Astrocyte of the spinal cord (primary cell): ENCODE measurements at regions not wholly inside any gene's neighbourhood (a gene's known extent, or its start where the extent isn't known, plus 50 kb on each side); places are given as distances from the start of the nearest gene placed in this dataset.

Experiments
- DNase-seq: peaks from one replicate; pipeline ENCODE4 v3.0.0; 2011; ENCODE audit warnings: low read depth, low spot score
- H3K4me3 ChIP-seq: 2 replicates; pipeline ENCODE4 v1.5.1; 2011; ENCODE audit warnings: low read depth, mild to moderate bottlenecking, low read length, moderate library complexity
- in situ Hi-C: cut with HindIII; loops from 2 replicates; pipeline ENCODE4 v1.10.0; 2017; ENCODE audit warnings: low sequenced_read_pairs
- TF ChIP-seq, protein P1 (sequence below): IDR thresholded peaks from 2 replicates; pipeline ENCODE4 v1.5.1; 2012; ENCODE audit warnings: low read depth, mild to moderate bottlenecking, low read length, inconsistent platforms

DNA sequence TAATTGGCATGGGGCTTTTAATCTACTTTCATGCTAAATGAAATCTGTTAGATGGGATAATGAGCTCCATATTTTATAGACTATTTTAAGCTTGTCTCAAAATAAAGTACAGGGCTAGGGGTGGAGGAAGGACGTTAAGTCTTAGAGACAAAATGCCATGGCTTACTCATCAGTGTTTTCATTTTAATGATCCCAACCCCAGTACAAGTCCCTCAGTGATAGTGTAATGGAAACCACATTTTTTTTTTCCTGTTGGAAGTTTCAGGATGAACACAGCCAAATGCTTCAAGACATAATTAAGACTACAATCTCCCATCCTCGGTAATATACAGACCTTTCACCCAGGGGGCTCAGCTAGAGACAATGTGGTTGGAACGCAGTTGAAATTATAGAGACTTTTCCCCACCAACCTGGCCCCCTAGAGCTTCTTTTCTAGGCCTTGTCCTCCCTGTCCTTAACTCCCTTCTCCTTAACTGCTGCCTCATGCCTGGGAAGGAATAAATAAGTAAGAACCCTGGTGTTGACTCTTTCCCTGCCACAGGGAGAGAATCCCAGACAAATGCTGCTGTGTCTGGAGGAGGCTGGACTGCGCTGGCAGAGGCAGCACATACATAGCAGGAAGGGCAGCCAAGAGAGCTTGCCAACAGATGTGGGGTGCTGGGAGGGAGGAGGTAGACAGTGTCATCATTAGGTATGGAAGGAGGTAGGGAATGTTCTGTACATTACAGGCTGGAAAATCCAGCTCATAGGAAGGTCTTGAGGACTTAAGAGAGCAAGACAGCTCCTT is 115.4 kb upstream of the ROPN1 start:
- TF ChIP-seq, protein P1, sequence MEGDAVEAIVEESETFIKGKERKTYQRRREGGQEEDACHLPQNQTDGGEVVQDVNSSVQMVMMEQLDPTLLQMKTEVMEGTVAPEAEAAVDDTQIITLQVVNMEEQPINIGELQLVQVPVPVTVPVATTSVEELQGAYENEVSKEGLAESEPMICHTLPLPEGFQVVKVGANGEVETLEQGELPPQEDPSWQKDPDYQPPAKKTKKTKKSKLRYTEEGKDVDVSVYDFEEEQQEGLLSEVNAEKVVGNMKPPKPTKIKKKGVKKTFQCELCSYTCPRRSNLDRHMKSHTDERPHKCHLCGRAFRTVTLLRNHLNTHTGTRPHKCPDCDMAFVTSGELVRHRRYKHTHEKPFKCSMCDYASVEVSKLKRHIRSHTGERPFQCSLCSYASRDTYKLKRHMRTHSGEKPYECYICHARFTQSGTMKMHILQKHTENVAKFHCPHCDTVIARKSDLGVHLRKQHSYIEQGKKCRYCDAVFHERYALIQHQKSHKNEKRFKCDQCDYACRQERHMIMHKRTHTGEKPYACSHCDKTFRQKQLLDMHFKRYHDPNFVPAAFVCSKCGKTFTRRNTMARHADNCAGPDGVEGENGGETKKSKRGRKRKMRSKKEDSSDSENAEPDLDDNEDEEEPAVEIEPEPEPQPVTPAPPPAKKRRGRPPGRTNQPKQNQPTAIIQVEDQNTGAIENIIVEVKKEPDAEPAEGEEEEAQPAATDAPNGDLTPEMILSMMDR, result no peak
- in situ Hi-C loops, result no loop called here
- H3K4me3 ChIP-seq, result no peak overlapping the region
- no peak for DNase-seq

DNA sequence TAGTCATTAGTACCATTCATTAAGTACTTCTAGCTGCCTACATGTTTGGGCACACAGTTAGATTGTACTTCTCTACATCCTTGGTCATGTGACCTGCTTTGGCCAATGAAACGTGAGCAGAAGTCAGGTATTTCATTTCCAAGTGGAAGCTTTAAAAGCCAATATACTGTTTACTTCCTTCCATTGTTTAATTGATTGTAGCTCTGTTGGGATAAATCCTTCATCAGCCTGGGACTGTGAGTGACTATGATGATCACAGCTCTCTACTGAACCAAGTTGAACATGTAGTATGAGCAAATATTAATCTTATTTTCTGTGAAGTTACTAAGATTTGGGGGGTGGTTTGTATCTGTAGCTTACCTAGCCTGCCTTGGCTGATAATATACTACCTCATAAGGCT is 116.5 kb upstream of the ROPN1 start:
- in situ Hi-C loops, result no loop called here
- H3K4me3 ChIP-seq, result no peak overlapping the region
- TF ChIP-seq, protein P1, result no peak
- no peak for DNase-seq

DNA sequence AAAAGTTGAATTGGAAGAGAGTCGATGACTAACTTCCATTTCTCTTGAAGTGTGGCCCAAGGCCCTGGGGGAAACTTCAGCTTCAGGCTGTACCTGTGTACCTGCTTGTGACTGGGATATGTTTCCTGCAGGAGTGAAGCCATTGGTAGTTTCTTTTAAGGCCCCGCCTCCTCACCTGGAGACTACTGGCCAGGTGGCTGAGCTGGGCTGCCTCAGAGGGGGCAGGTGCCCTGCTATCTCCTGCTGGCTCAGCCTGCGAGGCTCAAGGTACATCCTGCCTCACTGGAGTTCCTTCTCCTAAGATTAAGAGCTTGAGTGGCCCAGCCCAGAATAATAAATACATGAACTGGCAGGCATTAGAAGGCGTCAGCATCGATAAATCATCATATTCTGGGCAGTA is 121.6 kb upstream of the ROPN1 start:
- no peak for DNase-seq
- no peak overlapping the region for H3K4me3 ChIP-seq
- in situ Hi-C loops, result no loop called here
- TF ChIP-seq, protein P1, result no peak

DNA sequence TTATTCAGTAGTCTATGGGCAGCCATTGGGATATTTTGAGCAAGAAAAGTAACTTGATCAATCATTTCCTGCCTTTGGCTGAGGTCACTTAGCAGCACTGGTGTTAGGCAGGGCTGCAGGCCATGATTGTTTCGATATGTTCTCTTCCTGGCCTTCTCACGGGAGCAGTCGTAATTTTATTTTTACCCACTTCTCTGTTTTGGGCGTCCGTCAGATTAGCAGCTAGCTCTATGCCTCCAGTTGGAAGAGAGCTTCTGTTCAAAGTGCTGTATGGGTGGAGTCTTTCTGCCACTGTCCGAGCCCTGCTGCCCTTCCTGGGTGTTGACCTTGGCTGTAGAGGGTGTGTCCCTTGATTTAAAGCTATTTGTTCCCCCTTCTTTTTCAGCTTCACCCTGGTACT is 123.4 kb upstream of the ROPN1 start:
- DNase-seq, result no peak
- no peak overlapping the region for H3K4me3 ChIP-seq
- TF ChIP-seq, protein P1, result no peak
- in situ Hi-C loops, result no loop called here

DNA sequence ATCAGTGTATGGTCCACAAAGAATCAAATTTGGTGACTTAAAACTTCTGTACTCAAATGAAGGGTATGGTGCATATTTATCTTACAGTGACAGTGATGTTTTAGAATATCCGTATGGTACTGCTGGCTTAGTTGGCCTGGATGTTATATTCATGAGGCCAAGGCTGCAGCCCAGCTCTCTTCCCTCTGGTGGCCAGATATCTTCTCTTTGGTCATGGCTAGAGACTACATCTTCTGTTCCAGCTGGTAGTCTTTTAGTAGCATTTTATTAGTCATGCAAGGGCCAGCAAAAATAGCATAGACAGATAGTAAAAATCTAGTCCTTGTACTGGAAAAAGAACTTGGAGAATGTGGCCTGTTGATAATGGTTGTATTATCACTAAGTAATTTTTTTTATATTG is 124.0 kb upstream of the ROPN1 start:
- TF ChIP-seq, protein P1, result no peak
- no peak for DNase-seq
- in situ Hi-C loops, result no loop called here
- no peak overlapping the region for H3K4me3 ChIP-seq

DNA sequence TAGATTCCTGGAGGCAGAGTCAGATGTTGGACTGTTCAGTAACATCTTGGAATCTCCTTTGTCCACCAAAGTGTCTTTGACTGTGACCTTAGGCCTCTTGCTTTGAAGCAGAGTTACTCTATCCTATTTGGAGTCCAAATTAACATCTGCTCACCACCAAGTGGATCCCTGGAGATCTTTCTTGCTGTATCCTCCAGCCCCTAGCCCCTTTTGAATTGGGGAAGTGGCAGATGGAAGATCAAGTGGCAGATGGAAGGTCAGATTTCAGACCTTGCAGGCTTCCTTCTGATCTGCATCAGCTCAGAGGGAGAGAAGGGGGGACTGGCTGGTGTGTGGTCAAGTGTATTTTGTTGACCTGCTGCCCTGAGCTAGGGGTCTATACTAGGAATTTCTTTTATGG is 125.0 kb upstream of the ROPN1 start:
- TF ChIP-seq, protein P1, result no peak
- in situ Hi-C loops, result no loop called here
- H3K4me3 ChIP-seq, result no peak overlapping the region
- no peak for DNase-seq
